CD4-positive, CD25-positive, alpha-beta regulatory T cell (primary cell): ENCODE measurements at regions not wholly inside any gene's neighbourhood (a gene's known extent, or its start where the extent isn't known, plus 50 kb on each side); places are given as distances from the start of the nearest gene placed in this dataset.

Experiments used
- ATAC-seq, 2 donors: fragments of 150-1000 bp; cut with Tn5 transposase; one replicate each; pipeline ENCODE4 v1.10.0; 2021; ENCODE audit warnings: low read depth in 2 of 2, moderate number of reproducible peaks in 2 of 2, moderate library complexity in 1 of 2
- DNase-seq, 3 donors: peaks; one replicate each; pipeline versions ENCODE4 v3.0.0 to v3.0.0-alpha.2; 2012 to 2022; ENCODE audit warnings: mixed read lengths in 1 of 3
- H3K27ac ChIP-seq: one replicate; pipeline ENCODE4 v1.7.0; 2013; ENCODE audit warnings: mild to moderate bottlenecking, low read length; ENCODE audit not compliant: insufficient read depth, poor library complexity, severe bottlenecking
- H3K27me3 ChIP-seq: one replicate; pipeline ENCODE4 v1.7.0; 2013; ENCODE audit warnings: low read length; ENCODE audit not compliant: control insufficient read depth, insufficient read depth
- H3K36me3 ChIP-seq: one replicate; pipeline ENCODE4 v1.7.0; 2013; ENCODE audit warnings: mild to moderate bottlenecking, low read length, moderate library complexity; ENCODE audit not compliant: control insufficient read depth, insufficient read depth
- H3K4me1 ChIP-seq: 2 replicates; pipeline ENCODE4 v1.7.0; 2013; ENCODE audit warnings: mild to moderate bottlenecking, low read length; ENCODE audit not compliant: insufficient read depth, control insufficient read depth, poor library complexity, severe bottlenecking
- H3K4me3 ChIP-seq: one replicate; pipeline ENCODE4 v1.7.0; 2013; ENCODE audit warnings: low read depth, mild to moderate bottlenecking, low read length, moderate library complexity
- H3K9me3 ChIP-seq, 2 experiments: 1 replicate in 1 of 2; 2 replicates in 1 of 2; pipeline ENCODE4 v1.7.0; 2013; ENCODE audit warnings: low read length in 2 of 2, mild to moderate bottlenecking in 1 of 2, moderate library complexity in 1 of 2; ENCODE audit not compliant: control insufficient read depth in 2 of 2
- H3K27ac Mint-ChIP-seq, 3 donors: one replicate each; pipeline ENCODE4 v1.8.0; 2020 to 2022; ENCODE audit warnings: mild to moderate bottlenecking in 3 of 3, mixed read lengths in 3 of 3, moderate library complexity in 2 of 3
- H3K27me3 Mint-ChIP-seq: one replicate; pipeline ENCODE4 v1.8.0; 2022; ENCODE audit warnings: mild to moderate bottlenecking, mixed read lengths
- H3K36me3 Mint-ChIP-seq: one replicate; pipeline ENCODE4 v1.8.0; 2020; ENCODE audit warnings: mixed read lengths
- H3K4me1 Mint-ChIP-seq, 4 donors: one replicate each; pipeline ENCODE4 v1.8.0; 2020 to 2022; ENCODE audit warnings: mixed read lengths in 4 of 4, mild to moderate bottlenecking in 1 of 4
- H3K4me3 Mint-ChIP-seq, 4 donors: one replicate each; pipeline ENCODE4 v1.8.0; 2020 to 2022; ENCODE audit warnings: mild to moderate bottlenecking in 4 of 4, mixed read lengths in 4 of 4, moderate library complexity in 3 of 4
- H3K9me3 Mint-ChIP-seq, 7 donors: one replicate each; pipeline ENCODE4 v1.8.0; 2020 to 2022; ENCODE audit warnings: mixed read lengths in 7 of 7, mild to moderate bottlenecking in 3 of 7, moderate library complexity in 2 of 7

DNA sequence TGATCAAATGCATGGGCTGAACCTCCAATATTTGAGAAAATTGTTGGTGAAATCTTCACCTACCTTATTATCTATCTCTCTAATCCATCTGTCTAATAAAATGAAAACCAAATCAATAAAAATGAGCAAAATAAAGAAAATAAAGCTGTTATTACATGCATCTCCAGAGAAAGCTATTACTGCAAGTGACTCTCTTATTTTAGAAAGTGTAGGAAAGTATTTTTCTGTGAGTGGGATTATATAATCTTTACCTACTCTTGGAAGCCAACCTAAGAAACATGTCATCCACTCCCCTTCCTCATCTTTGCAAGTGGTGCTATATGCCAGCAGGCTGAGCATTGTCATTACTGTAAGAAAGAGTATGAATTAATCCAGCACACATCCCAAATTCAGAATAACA is 191.5 kb upstream of the RFC3 start:
- Mint-ChIP-seq H3K36me3 (no peaks in the 10 kb centered on the region), H3K27ac (no peak overlapping the region), H3K9me3 (peaks cover 0 to 1% (median 0%) of the 10 kb centered on the region in 7 donors), H3K4me1 (peaks cover 0 to 15% (median 9%) of the 10 kb centered on the region in 4 donors), H3K27me3 (no peaks in the 10 kb centered on the region), H3K4me3 (no peak overlapping the region)
- no peaks in the 10 kb centered on the region for H3K36me3 ChIP-seq
- H3K4me3 ChIP-seq: no peak overlapping the region
- DNase-seq (no peak), ATAC-seq (no peak)
- no peaks in the 10 kb centered on the region for H3K9me3 ChIP-seq
- no peak overlapping the region for H3K27ac ChIP-seq
- H3K27me3 ChIP-seq: peaks cover 2% of the 10 kb centered on the region
- H3K4me1 ChIP-seq: peaks cover 9% of the 10 kb centered on the region

DNA sequence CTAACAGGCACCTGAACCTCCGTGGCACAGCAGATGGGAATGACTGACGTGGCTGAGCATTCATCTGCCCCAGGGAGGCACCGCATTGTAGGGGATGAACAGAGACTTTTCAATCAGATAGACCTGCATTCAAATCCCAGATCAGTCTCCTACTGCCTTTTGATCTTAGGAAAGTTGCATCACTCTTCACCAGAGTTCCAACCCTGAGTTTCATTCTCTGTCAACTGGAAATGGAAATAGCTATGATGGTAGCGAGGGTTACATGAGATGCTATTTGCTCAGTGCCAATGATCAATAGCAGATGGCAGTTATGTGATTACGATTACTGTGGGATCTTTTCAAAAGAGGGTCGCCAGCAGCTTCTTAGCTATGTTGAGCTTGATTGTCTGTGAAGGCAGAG is 189.3 kb upstream of the RFC3 start:
- H3K36me3 Mint-ChIP-seq: no peaks in the 10 kb centered on the region
- H3K9me3 ChIP-seq: no peaks in the 10 kb centered on the region
- ATAC-seq: no peak
- H3K27me3 Mint-ChIP-seq: peaks cover 5% of the 10 kb centered on the region
- H3K27ac ChIP-seq: no peak overlapping the region
- peaks cover 0 to 14% (median 8%) of the 10 kb centered on the region in 4 donors for H3K4me1 Mint-ChIP-seq
- H3K4me1 ChIP-seq: peaks cover 9% of the 10 kb centered on the region
- peaks cover 0 to 1% (median 0%) of the 10 kb centered on the region in 7 donors for H3K9me3 Mint-ChIP-seq
- peaks cover 2% of the 10 kb centered on the region for H3K27me3 ChIP-seq
- DNase-seq: no peak
- no peaks in the 10 kb centered on the region for H3K36me3 ChIP-seq
- no peak overlapping the region for H3K4me3 ChIP-seq
- no peak overlapping the region for H3K27ac Mint-ChIP-seq
- no peak overlapping the region for H3K4me3 Mint-ChIP-seq

DNA sequence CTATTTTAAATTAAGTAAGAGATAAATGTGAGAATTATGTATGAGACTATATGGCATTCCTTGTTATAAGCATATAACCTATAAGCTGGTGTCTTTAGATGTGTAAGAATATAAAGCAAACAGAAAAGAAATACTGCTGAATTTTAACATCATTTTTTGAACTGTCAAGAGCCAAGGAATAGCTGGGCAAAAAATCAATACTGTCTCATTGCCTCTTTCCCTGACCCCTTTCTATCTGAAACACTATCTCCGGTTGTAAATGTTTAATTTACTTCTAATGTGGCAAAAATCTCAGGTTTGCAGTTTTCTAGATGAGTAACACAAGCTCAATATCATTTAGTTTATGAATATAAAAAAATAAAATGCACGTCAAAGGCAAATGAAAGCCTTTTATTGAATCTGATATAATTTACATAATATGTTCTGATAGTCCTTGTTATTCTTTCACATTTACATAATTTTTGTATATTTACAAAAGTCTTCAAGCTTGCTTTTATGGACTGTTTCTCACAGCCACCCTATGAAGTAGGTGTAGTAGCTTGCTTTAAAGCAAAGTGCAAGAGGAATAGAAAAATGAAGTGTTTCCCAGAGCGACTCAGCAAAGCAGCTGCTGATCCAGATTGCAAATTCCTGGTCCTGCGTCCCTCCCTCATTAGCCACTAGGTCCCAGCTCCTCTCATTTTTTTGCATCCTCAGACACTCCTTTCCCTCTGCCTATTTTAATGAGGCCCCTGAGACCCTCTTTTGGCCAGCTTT is 188.2 kb upstream of the RFC3 start:
- Histone ChIP-seq H3K36me3 (no peaks in the 10 kb centered on the region), H3K27me3 (peaks cover 2% of the 10 kb centered on the region), H3K4me1 (peaks cover 2% of the 10 kb centered on the region), H3K27ac (no peak overlapping the region), H3K4me3 (no peak overlapping the region), H3K9me3 (no peaks in the 10 kb centered on the region)
- Mint-ChIP-seq H3K4me3 (no peak overlapping the region), H3K36me3 (no peaks in the 10 kb centered on the region), H3K27me3 (peaks cover 5% of the 10 kb centered on the region), H3K27ac (peak overlapping the region in 1 of 3 donors; percentile 15), H3K4me1 (peaks cover 0 to 4% (median under 1%) of the 10 kb centered on the region in 4 donors), H3K9me3 (peaks cover 0 to 1% (median 0%) of the 10 kb centered on the region in 7 donors)
- ATAC-seq (no peak), DNase-seq (no peak)

DNA sequence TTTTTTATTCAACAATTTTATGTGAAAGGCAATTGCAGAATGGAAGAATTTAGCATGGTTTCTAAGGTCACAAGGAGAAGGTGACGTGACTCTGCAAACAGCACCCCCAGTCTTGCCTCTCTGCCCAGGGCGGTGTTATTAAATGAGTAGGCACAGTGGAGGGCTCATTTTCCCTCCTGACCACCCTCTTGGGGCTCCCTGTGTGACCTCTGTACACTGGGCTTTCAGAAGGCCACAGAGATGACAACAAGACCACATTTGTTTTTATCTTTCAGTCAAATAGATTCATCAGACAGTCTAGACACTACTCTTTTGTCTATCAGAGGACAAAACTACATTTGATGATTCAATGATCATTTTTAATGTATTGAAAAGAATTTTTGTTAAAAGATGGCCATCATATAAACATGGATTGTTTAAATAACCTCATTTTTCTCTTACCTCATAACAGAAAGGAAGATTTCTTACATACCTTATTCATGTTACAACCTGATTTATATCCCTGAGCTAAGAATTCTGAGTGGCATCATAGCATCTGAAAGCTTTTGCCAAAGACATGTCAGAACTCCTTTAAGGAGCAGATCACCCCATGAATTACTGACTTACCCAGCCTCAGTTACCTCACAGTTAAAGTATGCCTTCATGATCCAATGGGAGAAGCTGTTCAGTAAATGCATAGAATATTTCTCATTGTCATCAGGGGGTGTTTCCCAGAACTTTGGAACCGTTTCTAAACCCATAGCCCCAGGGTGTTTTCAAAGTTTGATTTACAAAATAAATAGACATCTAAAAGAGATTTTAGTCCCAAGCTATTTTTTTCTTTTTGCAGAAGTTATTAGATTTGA is 184.0 kb upstream of the RFC3 start:
- no peak overlapping the region for H3K27ac Mint-ChIP-seq
- H3K36me3 ChIP-seq: no peaks in the 10 kb centered on the region
- H3K4me3 Mint-ChIP-seq: no peak overlapping the region
- peaks cover 5% of the 10 kb centered on the region for H3K27me3 Mint-ChIP-seq
- ATAC-seq (no peak), DNase-seq (no peak)
- H3K9me3 Mint-ChIP-seq: no peaks in the 10 kb centered on the region
- no peaks in the 10 kb centered on the region for H3K9me3 ChIP-seq
- H3K4me1 Mint-ChIP-seq: peaks cover 0 to 6% (median 3%) of the 10 kb centered on the region in 4 donors
- peaks cover 2% of the 10 kb centered on the region for H3K27me3 ChIP-seq
- no peak overlapping the region for H3K27ac ChIP-seq
- H3K36me3 Mint-ChIP-seq: no peaks in the 10 kb centered on the region
- no peak overlapping the region for H3K4me3 ChIP-seq
- H3K4me1 ChIP-seq: no peaks in the 10 kb centered on the region

- Mint-ChIP-seq H3K4me3 (no peak overlapping the region), H3K4me1 (peaks cover 0 to 8% (median 7%) of the 10 kb centered on the region in 4 donors), H3K36me3 (no peaks in the 10 kb centered on the region), H3K27ac (no peak overlapping the region), H3K9me3 (no peaks in the 10 kb centered on the region), H3K27me3 (peaks cover 5% of the 10 kb centered on the region)
- no peak overlapping the region for H3K27ac ChIP-seq
- peaks cover 2% of the 10 kb centered on the region for H3K27me3 ChIP-seq
- no peaks in the 10 kb centered on the region for H3K9me3 ChIP-seq
- no peak overlapping the region for H3K4me3 ChIP-seq
- no peaks in the 10 kb centered on the region for H3K36me3 ChIP-seq
- ATAC-seq (no peak), DNase-seq (no peak)
- no peaks in the 10 kb centered on the region for H3K4me1 ChIP-seq
These were observed 183.4 kb upstream of the RFC3 start for GRCh38 chr13:33634546-33634982.

- Histone ChIP-seq H3K36me3 (no peaks in the 10 kb centered on the region), H3K4me1 (no peaks in the 10 kb centered on the region), H3K27ac (no peak overlapping the region), H3K27me3 (no peaks in the 10 kb centered on the region), H3K4me3 (no peak overlapping the region), H3K9me3 (no peaks in the 10 kb centered on the region)
- ATAC-seq: no peak
- Mint-ChIP-seq H3K9me3 (no peaks in the 10 kb centered on the region), H3K27ac (no peak overlapping the region), H3K4me3 (no peak overlapping the region), H3K36me3 (no peaks in the 10 kb centered on the region), H3K4me1 (peaks cover 0 to 17% (median 10%) of the 10 kb centered on the region in 4 donors), H3K27me3 (peaks cover 5% of the 10 kb centered on the region)
- DNase-seq: no peak
These were observed 181.7 kb upstream of the RFC3 start for GRCh38 chr13:33636243-33636642.

GRCh38 chr13:33636955-33637670 is 180.8 kb upstream of the RFC3 start:
- H3K4me1 Mint-ChIP-seq: peaks cover 0 to 17% (median 10%) of the 10 kb centered on the region in 4 donors
- no peaks in the 10 kb centered on the region for H3K27me3 ChIP-seq
- peak overlapping the region in 1 of 3 donors; percentile 55 for H3K27ac Mint-ChIP-seq
- H3K9me3 Mint-ChIP-seq: peaks cover 0 to 2% (median 0%) of the 10 kb centered on the region in 7 donors
- H3K27ac ChIP-seq: no peak overlapping the region
- no peak overlapping the region for H3K4me3 Mint-ChIP-seq
- no peaks in the 10 kb centered on the region for H3K9me3 ChIP-seq
- H3K36me3 ChIP-seq: no peaks in the 10 kb centered on the region
- peaks cover 5% of the 10 kb centered on the region for H3K27me3 Mint-ChIP-seq
- DNase-seq (no peak), ATAC-seq (no peak)
- no peaks in the 10 kb centered on the region for H3K4me1 ChIP-seq
- H3K4me3 ChIP-seq: no peak overlapping the region
- no peaks in the 10 kb centered on the region for H3K36me3 Mint-ChIP-seq
